PC-9 (cell line): ENCODE measurements at regions not wholly inside any gene's neighbourhood (a gene's known extent, or its start where the extent isn't known, plus 50 kb on each side); places are given as distances from the start of the nearest gene placed in this dataset.

ENCODE experiments used
- BruUV-seq: library from RNA; stranded (reverse); fragments of 400-500 nt; replicated peaks from 2 replicates; lab custom pipeline; 2021; lab: Mats Ljungman, UMichigan
- CTCF ChIA-PET: fragments of 300-600 bp; sonication (Branson Sonifier 250); formaldehyde crosslinking; loops from one replicate; lab custom pipeline; 2022; ENCODE audit warnings: antibody characterized with exemption; lab: Charles Lee
- POLR2A ChIA-PET: fragments of 300-600 bp; sonication (Branson Sonifier 250); formaldehyde crosslinking; loops from one replicate; lab custom pipeline; 2022; ENCODE audit warnings: antibody characterized with exemption; ENCODE audit not compliant: unreplicated experiment; lab: Charles Lee
- DNase-seq, 2 experiments: peaks; one replicate each; pipeline versions ENCODE4 v3.0.0 to v3.0.0-alpha.2; 2015 to 2022; ENCODE audit warnings: mixed read lengths in 1 of 2
- H2AFZ ChIP-seq: fragments of 200-600 bp; sonication (generic); 2 replicates; pipeline ENCODE4 v1.8.1; 2017; ENCODE audit warnings: antibody characterized with exemption
- H3F3A ChIP-seq: fragments of 200-600 bp; sonication (generic); 2 replicates; pipeline ENCODE4 v1.8.1; 2017; ENCODE audit warnings: antibody characterized with exemption, mild to moderate bottlenecking, low read depth; ENCODE audit not compliant: insufficient read depth
- H3K27ac ChIP-seq: fragments of 200-600 bp; sonication (generic); 2 replicates; pipeline ENCODE4 v1.6.1; 2016; ENCODE audit warnings: mixed run types
- H3K27me3 ChIP-seq: fragments of 200-600 bp; sonication (generic); 2 replicates; pipeline ENCODE4 v1.6.1; 2016; ENCODE audit warnings: low read depth, mixed run types; ENCODE audit not compliant: insufficient read depth
- H3K36me3 ChIP-seq: fragments of 200-600 bp; sonication (generic); 2 replicates; pipeline ENCODE4 v1.6.1; 2016; ENCODE audit warnings: low read depth, mixed run types
- H3K4me1 ChIP-seq: fragments of 200-600 bp; sonication (generic); replicated peaks from 2 replicates; pipeline ENCODE4 v1.6.1; 2016; ENCODE audit warnings: mixed run types; ENCODE audit not compliant: insufficient read depth
- H3K4me2 ChIP-seq: fragments of 200-600 bp; sonication (generic); 2 replicates; pipeline ENCODE4 v1.6.1; 2017; ENCODE audit warnings: mixed run types
- H3K4me3 ChIP-seq: fragments of 200-600 bp; sonication (generic); 2 replicates; pipeline ENCODE4 v1.6.1; 2016; ENCODE audit warnings: mixed run types
- H3K79me2 ChIP-seq: fragments of 200-600 bp; sonication (generic); 2 replicates; pipeline ENCODE4 v1.6.1; 2017; ENCODE audit warnings: low read depth, mixed run types
- H3K9me2 ChIP-seq: fragments of 200-600 bp; sonication (generic); 2 replicates; pipeline ENCODE4 v1.8.1; 2017; ENCODE audit warnings: mild to moderate bottlenecking; ENCODE audit not compliant: insufficient read depth
- H3K9me3 ChIP-seq: fragments of 200-600 bp; sonication (generic); 2 replicates; pipeline ENCODE4 v1.8.1; 2016; ENCODE audit warnings: low read depth; ENCODE audit not compliant: insufficient read depth
- H4K20me1 ChIP-seq: fragments of 200-600 bp; sonication (generic); 2 replicates; pipeline ENCODE4 v1.8.1; 2017; ENCODE audit not compliant: insufficient read depth
- CTCF ChIP-seq: fragments of 200-600 bp; sonication (generic); conservative IDR thresholded peaks from 2 replicates; pipeline ENCODE4 v1.6.1; 2017; ENCODE audit warnings: mixed run types, antibody characterized with exemption, mild to moderate bottlenecking, moderate library complexity
- EZH2 ChIP-seq: fragments of 200-600 bp; sonication (generic); IDR thresholded peaks from 2 replicates; pipeline ENCODE4 v1.8.0; 2017; ENCODE audit warnings: antibody characterized with exemption, low read depth
- intact Hi-C: fragments of 100-400 bp; cut with micrococcal nuclease; formaldehyde crosslinking; loops from one replicate; pipeline ENCODE4 v1.10.0; 2022; ENCODE audit not compliant: unreplicated experiment

- H3K4me3 ChIP-seq = no peak overlapping the region
- CTCF ChIA-PET = no interaction called here
- no peaks in the 10 kb centered on the region for H3K79me2 ChIP-seq
- no TSS peak for BruUV-seq
- no peak for DNase-seq
- H3F3A ChIP-seq = no peaks in the 10 kb centered on the region
- POLR2A ChIA-PET = no interaction called here
- intact Hi-C loops = no loop called here
- H3K9me3 ChIP-seq = no peaks in the 10 kb centered on the region
- no peaks in the 10 kb centered on the region for H3K4me1 ChIP-seq
- 0 out of 2 replicates have a peak, but pooled peaks cover 7% of the 10 kb centered on the region for H3K9me2 ChIP-seq
- no peak for TF ChIP-seq CTCF
- no peak for TF ChIP-seq EZH2
- H3K4me2 ChIP-seq = no peak overlapping the region
- no peaks in the 10 kb centered on the region for H3K36me3 ChIP-seq
- no peak overlapping the region for H2AFZ ChIP-seq
- H3K27me3 ChIP-seq = no peaks in the 10 kb centered on the region
- no peaks in the 10 kb centered on the region for H4K20me1 ChIP-seq
- H3K27ac ChIP-seq = no peak overlapping the region
Measured at GRCh38 chr18:56139372-56139771, 499.0 kb downstream of the TXNL1 start.

GRCh38 chr18:56136105-56136504 is 502.3 kb downstream of the TXNL1 start:
- TF ChIP-seq EZH2 = no peak
- TF ChIP-seq CTCF = no peak
- Histone ChIP-seq H4K20me1 (no peaks in the 10 kb centered on the region), H3F3A (no peaks in the 10 kb centered on the region), H3K4me2 (no peak overlapping the region), H3K27ac (no peak overlapping the region), H3K36me3 (no peaks in the 10 kb centered on the region), H3K9me2 (0 out of 2 replicates have a peak, but pooled peaks cover 7% of the 10 kb centered on the region), H3K4me1 (no peaks in the 10 kb centered on the region), H3K79me2 (no peaks in the 10 kb centered on the region), H2AFZ (no peak overlapping the region), H3K9me3 (no peaks in the 10 kb centered on the region), H3K27me3 (no peaks in the 10 kb centered on the region), H3K4me3 (no peak overlapping the region)
- ChIA-PET CTCF (no interaction called here), POLR2A (no interaction called here)
- no peak for DNase-seq
- intact Hi-C loops = no loop called here
- no TSS peak for BruUV-seq

GRCh38 chr18:56130481-56130880 is 507.9 kb downstream of the TXNL1 start:
- Histone ChIP-seq H3K4me2 (no peak overlapping the region), H3K4me3 (no peak overlapping the region), H4K20me1 (no peaks in the 10 kb centered on the region), H3K79me2 (no peaks in the 10 kb centered on the region), H3K27ac (no peak overlapping the region), H2AFZ (no peak overlapping the region), H3K4me1 (no peaks in the 10 kb centered on the region), H3K36me3 (no peaks in the 10 kb centered on the region), H3K9me2 (0 out of 2 replicates have a peak, but pooled peaks cover 7% of the 10 kb centered on the region), H3K27me3 (no peaks in the 10 kb centered on the region), H3K9me3 (no peaks in the 10 kb centered on the region), H3F3A (no peaks in the 10 kb centered on the region)
- ChIA-PET POLR2A (no interaction called here), CTCF (no interaction called here)
- TF ChIP-seq EZH2 (no peak), CTCF (no peak)
- DNase-seq = no peak
- intact Hi-C loops = no loop called here
- no TSS peak for BruUV-seq
